HG03108 (cell line): ENCODE measurements at regions not wholly inside any gene's neighbourhood (a gene's known extent, or its start where the extent isn't known, plus 50 kb on each side); places are given as distances from the start of the nearest gene placed in this dataset.
A peak's percentile ranks its signal among the peaks of the same experiment; 100 is the strongest.

Experiments
- ATAC-seq: cut with Tn5 transposase; IDR thresholded peaks from one replicate; pipeline ENCODE4 v1.9.1; 2021; ENCODE audit warnings: moderate library complexity; ENCODE audit not compliant: unreplicated experiment

GRCh38 chr12:41936333-41936732, 208.3 kb downstream of the GXYLT1 start:
- no peak for ATAC-seq

DNA sequence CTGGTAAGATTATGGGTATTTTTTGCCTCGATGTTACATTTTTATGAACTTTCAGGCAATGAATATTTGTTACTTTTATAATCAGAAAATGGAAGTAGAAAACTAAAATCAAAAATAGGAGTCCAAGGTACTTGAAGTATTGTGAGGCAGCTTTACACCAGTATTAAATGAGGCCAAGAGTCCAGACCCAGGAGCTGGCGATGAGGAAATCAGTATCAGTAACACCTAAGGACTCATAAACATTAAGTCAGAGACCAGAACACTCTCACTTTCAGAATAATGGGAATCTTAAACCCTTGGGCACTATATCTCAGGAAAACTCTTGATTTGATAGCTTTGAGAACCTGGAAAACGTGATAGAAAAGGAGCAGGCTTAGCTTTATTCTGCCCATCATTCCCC, 208.8 kb downstream of the GXYLT1 start:
- no peak for ATAC-seq

GRCh38 chr12:41932470-41932991, 212.1 kb downstream of the GXYLT1 start:
- ATAC-seq: no peak

DNA sequence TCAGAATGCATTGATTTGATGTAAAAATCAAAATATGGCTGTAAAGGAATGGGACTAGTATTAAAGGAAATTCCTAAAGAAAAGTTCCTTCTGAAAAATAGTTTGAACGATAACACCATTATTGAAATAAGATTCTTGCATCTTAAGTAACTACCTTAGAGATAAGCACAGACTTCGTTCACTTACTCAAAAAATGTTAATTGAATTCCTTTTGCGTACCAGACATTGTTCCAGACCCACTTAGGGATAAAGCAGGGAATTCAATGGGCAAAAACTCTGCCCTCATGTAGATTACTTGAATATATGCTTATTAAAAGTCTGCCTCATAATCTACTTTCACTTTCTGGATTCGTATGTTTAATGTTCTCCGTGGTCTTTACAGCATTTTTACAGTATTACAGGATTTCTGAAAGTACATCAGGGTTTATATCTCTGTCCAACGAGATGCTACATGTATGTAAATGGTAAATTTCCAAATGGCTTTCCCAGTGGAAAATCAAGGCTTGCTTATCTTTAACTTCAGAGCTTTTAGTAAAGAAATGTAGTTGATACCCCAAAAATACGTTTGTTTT, 213.7 kb downstream of the GXYLT1 start:
- no peak for ATAC-seq

DNA sequence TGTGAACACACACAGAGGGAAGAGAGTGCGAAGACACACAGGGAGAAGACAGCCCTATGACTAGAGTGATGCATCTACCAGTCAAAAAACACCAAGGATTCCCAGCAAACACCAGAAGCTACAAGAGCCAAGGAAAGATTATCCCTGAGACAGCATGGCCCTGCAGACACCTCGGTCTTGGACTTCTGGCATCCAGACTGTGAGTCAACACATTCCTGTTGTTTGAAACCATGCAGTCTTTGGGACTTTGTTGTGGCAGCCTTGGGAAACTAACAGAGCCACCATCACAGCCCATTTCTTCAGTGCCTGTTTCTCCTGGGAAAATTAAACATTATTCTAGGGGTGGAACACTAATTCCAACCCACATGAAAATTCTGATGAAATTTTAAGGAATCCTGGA, 220.6 kb downstream of the GXYLT1 start:
- ATAC-seq: no peak

DNA sequence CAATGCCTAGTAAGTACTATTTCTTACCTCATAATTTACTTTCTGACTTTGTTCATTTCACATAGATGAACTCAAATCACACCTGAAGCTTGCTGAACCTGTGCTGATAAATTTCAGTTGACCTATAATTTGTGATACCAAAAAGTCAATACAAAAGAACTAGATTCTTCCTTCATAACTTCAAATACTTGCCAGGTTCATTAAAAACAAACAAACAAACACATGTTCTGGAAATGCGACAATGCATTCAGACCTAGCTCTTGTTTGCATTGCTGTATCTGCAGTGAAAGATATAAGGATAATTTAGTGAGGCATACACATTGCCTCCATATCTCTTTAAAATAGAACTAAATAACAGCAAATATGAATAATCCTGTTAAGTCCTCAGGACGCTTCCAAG, 221.3 kb downstream of the GXYLT1 start:
- no peak for ATAC-seq

- no peak for ATAC-seq
Observed at GRCh38 chr12:41920355-41920754, 224.3 kb downstream of the GXYLT1 start.

- ATAC-seq: no peak
Observed at GRCh38 chr12:41919526-41920261, 225.0 kb downstream of the GXYLT1 start.

DNA sequence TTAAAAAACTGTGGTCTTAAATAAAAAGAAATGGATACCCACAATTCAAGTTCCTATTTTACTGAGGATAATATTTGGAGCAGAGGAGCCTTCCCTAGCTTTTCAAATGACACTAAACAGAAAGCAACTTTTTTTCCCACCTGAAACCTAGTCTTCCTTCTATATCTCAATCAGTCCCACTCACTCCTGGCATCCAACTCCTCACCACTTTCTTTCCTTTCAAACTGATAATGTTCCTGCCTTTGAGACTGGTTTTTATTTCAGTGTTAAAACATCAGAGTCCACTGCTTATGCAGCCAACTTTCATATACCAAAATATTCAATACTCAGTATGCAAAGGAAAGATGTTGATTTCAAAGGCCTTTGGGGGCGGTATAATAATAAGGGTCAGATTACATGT, 225.6 kb downstream of the GXYLT1 start:
- ATAC-seq: no peak

- ATAC-seq: no peak
Observed at GRCh38 chr12:41917938-41918341, 226.7 kb downstream of the GXYLT1 start.

- peak; percentile 58 for ATAC-seq
Observed at GRCh38 chr12:41917181-41917580, 227.5 kb downstream of the GXYLT1 start.

DNA sequence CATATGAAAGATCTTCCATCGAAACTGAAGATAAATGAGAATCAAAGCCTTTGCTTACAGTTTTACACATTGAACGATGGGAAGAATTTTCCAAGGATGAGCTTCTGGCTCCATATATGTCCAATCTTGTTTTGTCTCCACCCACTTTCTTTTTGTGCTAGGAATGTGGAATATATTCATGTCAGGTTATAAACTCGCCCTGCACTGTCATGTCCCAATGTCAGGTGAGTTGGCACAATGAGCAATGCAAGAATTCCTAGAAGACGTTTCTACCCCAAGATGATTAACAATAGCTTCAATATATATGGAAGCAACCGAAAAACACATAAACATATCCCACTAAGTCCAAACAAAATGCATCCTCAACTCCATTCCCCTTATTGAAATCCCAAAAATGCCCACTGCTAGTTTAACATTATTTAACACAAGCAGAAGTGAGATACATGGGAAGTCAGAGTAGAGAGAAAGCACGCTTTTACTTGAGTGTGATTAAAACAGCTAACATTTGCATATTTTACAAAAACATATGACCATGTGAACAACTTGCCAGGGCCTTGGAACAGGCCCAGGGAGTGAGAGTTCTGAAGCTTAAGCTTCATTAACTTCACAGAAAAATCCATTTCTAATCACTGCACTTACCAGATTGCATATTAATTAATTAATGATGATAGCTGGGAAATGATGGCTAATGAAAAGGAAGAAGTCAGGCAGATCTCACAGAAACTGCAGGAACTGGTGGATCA, 233.9 kb downstream of the GXYLT1 start:
- ATAC-seq: no peak

- ATAC-seq: no peak
Observed at GRCh38 chr12:41908206-41908605, 236.5 kb downstream of the GXYLT1 start.

DNA sequence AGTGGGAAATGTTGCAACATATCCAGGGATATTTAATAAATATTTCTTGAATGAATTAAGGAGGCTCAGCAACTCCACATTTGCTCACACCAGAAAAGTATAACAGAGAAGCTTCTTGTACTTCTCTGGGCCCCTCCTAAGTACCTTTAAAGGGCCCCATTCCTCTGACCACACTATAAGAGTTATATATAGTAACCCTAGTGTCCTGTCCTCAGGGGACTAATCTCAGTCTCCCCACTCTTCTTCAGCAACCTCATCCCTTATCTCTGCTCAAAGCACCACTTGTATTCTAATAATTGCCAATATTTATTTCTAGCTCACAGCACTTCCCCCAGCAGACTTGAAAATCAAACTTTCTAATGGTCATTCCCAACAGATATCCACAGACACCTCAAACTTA, 237.1 kb downstream of the GXYLT1 start:
- no peak for ATAC-seq

DNA sequence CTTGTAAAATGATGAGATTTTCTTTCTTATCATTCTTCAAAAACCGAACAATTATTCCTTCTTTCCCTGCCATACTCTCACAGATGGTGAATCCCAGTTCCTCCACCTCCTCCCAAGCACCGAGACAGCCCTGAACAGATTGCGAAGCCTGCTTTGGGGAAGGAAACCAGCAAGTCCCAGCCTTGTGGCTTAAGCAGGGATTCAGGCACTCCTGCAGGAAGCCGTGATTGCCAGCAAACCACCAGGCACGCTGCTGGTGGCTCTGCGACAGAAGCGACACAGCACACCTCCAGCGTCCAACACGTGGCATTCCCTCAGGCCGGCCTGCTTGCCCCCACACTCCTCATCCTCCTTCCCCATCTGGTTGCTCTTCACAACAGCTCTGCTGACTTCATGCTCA, 237.7 kb downstream of the GXYLT1 start:
- no peak for ATAC-seq

DNA sequence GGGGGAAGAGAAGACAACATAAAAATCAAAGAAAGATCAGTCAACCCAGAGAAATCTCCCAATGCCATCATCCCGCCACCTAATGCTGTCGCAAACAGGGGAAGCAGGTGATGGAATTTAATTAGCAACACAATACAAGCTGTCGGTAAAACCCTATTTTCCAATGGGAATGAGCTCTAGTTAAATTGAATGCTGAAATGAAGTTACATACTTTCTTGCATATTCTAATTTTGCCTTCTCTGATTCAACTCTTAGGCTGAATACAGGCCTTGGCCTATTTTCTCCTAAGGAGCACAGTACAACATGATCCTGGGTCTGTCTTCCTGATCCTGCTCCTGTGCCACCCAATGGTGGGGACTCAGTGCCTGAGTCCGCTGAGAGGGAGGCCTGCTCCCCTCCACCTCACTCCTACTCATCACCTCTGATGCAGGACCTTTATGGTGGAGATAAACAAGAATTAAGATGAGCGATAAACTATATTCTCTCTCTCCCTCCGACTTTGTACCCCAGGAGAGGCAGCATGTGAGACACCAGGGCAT, 238.8 kb downstream of the GXYLT1 start:
- no peak for ATAC-seq

DNA sequence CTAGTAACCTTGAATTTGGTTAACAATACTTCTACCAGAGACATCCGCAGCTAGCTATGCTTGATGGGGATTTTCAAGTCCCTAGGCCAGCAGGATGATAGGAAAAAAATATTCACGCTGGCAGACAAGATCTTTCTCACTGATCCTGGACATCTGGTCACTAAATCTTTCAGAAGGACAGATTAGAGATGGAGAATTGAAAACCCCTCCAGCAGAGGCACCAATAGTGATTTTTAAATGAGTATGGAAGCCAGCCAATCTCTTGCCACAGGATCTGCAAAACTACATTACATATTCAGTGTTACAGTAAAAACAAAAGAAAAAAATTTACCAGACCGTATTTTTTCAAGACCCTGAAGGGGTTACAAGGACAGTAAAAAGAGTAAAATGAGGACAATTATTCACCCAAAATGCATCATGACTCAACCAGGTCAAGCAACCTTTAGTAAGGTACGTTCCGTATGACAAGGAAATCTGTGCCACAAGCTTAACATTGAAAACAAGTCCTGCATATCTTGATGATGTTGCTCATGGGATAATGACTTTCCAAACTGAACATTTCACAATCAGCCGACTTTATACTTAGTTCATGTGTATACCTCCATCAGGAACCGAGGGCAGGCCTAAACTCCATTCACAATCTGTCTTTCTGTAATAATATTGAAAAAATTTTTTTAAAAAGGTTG, 239.5 kb downstream of the GXYLT1 start:
- ATAC-seq: no peak

DNA sequence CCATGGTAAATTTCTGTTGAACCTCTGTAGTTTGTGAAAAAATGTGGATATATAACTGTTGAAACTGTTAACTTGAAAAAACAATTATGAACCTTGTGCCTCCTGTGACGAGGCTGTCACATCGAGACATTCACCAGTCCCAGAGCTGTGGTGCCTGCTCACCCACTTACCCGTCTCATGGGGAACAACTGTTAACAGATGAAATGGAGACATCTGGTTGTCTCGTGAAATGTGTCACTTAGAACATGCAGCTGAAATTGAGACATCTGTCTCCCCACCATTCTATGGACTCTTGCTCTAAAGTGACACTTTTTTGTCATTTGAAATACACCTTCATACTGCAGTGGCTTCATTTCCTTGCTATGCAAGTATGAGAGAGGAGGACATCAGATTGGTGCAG, 240.6 kb downstream of the GXYLT1 start:
- ATAC-seq: no peak

GRCh38 chr12:41903014-41903708, 241.5 kb downstream of the GXYLT1 start:
- no peak for ATAC-seq

DNA sequence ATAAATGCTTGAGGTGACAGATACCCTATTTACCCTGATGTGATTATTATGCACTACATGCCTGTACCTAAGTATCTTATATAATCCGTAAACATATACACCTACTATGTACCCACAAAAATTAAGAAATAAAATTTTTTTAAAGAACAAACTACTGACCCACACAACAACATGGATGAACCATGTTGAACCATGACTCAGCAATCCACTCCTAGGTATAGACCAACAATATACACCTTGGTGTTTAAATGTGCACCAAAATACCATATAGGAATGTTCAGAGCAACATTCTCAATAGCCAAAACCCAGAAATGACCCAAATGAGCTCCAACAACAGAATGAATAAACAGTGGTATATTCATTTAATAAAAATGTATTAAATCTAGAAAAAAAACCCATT, 245.1 kb downstream of the GXYLT1 start:
- no peak for ATAC-seq

DNA sequence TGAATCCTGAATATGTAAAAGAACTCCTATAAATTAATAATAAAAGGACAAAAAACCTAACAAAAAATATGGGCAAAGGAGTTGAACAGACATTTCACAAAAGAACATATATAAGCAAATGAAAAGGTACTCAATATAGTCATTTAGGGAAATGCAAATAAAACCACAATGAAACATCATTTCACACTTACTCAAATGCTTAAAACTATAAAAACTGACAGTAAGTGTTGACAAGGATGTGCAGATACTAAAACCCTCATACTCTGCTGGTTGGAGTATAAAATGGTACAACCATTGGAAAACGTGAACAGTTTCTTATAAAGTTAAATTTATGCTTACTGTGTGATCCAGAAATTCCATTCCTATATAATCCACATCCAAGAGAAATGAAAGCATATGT, 247.1 kb downstream of the GXYLT1 start:
- ATAC-seq: no peak
